ENCODE measurements at regions not wholly inside any gene's neighbourhood (a gene's known extent, or its start where the extent isn't known, plus 50 kb on each side); places are given as distances from the start of the nearest gene placed in this dataset.

DNA sequence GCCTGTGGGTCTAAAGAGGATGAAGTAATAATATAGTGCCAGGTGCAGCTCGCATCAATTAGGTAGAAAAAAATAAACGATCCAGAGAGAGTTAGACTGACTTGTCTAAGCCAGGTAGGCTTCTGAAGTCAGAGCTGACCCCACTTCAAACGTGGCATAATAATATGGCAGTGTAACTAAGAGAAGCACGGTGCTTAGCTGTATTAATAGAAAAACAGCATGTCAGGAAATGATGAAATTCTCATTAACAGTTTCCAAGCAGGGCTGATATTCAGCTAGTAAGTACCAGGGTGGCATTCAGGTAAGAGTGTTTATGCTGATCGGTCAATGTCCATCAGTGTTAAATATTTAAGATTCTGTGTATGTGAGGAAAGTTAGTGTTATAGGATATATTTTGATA is 145.8 kb upstream of the SAMSN1 start:
- H3K4me3 ChIP-seq (ENCODE audit: low read length) = no peak overlapping the region
- TF ChIP-seq ZNF274 (IDR thresholded peaks at IDR 0.05; ENCODE audit: low read depth, low read length) = no peak

DNA sequence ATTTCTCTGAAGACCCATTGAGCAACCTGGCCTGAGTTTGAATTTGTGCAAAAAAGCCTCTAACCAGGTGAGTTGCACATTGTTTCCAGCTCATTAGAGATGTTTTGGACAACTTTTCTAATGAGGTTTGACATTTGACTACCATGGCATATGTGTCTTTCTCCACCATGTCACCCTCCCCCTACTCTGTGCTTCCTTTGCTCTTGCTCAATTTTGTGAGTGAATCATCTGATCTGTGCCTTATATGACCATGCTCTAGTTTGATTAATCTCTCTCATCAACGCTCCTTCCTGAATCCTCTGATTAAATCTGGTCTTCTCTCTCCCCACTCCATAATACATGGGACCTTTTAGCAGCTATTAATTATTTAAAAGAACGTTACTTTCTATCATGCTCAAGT is 144.8 kb upstream of the SAMSN1 start:
- no peak overlapping the region for H3K4me3 ChIP-seq (ENCODE audit: low read length)
- no peak for TF ChIP-seq ZNF274 (IDR thresholded peaks at IDR 0.05; ENCODE audit: low read depth, low read length)

DNA sequence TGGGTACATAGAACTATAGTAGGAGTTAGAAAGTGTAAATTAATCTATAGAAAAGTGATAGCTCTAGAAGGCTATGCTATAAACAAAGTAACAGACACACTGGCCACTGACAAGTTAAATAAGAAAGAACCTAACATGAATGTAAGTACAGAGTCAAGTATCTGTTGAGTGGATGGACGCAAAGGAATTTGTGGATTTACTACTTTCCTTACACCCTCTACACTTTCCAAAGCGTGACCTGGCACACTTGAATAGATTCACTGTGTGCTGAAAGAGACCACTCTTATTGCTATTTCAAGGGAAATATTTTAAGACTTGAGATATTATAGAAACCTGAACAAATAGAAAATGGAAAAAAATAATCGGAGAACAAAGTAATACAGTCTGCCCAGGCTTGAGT is 142.8 kb upstream of the SAMSN1 start:
- no peak overlapping the region for H3K4me3 ChIP-seq (ENCODE audit: low read length)
- no peak for TF ChIP-seq ZNF274 (IDR thresholded peaks at IDR 0.05; ENCODE audit: low read depth, low read length)

DNA sequence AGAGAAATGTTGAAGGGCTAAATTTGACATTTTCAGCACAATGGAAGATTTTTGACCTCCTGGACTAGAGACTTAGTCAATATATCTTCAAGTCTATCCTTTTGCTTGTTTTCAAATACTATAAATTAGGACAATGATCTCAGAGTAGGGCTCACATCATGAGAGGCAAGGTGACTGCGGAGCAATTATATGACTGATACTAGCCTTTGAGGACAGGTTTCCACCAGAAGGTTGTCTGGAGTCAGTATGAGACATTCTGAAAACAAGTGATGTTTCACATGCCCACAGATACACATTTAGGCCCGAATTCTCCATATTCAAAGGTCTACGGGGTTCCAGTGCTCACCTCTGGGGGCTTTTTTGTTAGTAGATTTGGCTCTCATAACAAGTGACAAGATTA is 142.3 kb upstream of the SAMSN1 start:
- no peak for TF ChIP-seq ZNF274 (IDR thresholded peaks at IDR 0.05; ENCODE audit: low read depth, low read length)
- no peak overlapping the region for H3K4me3 ChIP-seq (ENCODE audit: low read length)

DNA sequence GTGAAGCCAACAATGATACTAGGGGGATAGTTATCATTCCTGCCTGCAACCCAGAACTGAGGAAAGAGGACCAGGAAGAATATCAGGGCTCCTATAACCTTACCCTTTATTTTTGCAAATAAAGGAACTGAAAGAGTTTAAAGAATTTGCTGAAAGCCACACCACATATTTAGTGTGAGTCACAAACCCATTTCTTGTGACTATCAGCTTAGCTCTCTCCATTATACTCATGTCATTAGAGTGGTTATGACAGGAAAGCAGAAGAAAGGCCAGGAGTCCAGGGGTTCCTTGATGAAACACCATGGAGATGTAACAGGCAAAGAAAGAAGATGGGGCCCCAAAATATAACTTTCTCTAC is 141.1 kb upstream of the SAMSN1 start:
- no peak overlapping the region; the same call in 1 of the 2 replicates for H3K4me3 ChIP-seq (ENCODE audit: low read length)
- no peak for TF ChIP-seq ZNF274 (IDR thresholded peaks at IDR 0.05; ENCODE audit: low read depth, low read length)

DNA sequence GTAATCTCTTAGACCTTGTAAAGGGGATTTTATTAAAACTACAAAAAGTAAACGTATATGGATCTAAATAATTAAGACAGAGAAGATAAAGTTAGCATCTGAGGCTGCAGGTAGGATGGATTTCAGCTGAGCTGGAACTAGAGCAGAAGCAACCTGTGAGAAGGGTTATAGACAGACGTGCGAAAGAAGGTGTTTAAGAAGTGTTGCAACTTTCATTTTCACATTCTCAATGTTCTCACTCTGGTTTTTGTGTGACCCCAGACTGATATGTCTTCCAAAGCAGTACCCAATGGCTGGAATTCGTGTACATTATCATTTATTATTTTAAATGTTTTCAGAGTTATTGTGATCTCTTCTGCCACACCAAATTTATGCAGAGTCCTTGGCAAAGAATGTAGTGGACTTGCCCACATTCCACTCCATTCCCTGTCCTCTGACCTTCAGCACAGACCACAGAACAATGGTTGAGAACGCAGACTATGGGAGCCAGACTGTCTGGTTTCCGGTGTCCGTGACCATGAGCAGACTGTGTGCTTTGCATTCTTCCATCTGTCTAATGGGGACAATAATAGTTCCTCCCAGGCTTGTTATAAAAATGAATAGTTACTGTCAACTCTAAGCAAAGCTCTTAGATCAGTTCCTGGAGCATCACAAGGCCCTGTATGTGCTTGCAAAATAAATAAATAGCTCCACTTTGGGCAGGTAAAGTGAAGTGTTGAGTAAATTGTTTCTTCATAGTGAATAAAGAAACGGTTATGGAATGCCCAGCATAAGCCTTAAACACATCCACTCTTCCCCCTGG is 140.6 kb upstream of the SAMSN1 start:
- TF ChIP-seq ZNF274 (IDR thresholded peaks at IDR 0.05; ENCODE audit: low read depth, low read length) = no peak
- H3K4me3 ChIP-seq (ENCODE audit: low read length) = peak overlapping the region; percentile 34; the same call in 1 of the 2 replicates

DNA sequence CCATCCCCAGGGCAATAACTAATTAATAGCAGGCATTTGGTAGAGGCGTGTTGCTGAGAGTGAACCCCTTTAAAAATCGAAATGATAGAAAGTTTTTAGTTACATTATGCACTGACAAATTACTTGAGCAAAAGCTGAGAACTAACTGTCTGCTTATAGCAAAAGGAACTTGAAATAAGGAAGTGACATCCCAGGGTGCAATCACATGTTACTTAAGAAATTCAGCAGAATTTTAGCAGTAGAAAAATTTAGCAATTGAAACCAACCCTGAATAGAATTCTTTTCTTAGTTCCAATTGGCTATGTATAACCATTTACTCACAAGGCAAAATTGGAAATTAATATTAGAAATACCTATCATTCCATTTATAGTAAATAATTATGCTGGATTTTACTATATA is 139.5 kb upstream of the SAMSN1 start:
- TF ChIP-seq ZNF274 (IDR thresholded peaks at IDR 0.05; ENCODE audit: low read depth, low read length) = no peak
- no peak overlapping the region; the same call in 1 of the 2 replicates for H3K4me3 ChIP-seq (ENCODE audit: low read length)

DNA sequence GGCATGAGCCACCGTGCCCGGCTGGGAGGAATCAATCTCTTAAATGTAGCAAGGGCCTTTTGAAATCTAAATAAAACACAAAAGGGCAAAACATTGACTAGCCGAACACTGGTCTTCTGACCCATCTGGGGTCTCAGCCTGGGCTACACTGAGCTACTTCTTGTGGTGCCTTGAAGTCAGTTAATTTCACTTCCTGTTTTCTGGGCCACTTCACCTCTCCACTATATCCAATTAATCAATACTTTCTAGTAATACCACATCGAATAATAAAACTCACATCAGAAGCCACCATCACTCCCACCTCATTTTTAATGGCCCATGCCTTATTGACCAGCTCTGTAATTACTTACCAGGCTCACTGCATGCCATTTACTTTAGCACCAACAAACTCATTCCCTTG is 138.0 kb upstream of the SAMSN1 start:
- no peak overlapping the region; the same call in 1 of the 2 replicates for H3K4me3 ChIP-seq (ENCODE audit: low read length)
- no peak for TF ChIP-seq ZNF274 (IDR thresholded peaks at IDR 0.05; ENCODE audit: low read depth, low read length)

DNA sequence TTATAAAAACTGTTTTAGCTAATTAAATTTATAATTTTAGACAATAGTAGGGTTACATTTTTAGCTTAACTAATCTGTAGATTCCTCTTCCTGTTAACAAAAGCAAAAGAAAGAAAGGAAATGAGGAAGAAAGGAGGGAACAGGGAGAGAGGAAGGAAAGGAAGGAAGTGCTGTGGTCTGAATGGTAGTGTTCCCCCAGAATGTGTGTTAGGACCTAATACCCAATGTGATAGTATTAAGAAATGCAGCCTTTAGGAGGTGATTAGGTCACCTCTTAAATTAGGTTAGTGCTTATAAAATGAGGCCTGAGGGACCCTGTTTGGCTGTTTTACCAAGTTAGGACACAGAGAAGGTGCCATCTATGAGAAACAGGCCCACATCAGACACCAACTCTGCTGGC is 136.9 kb upstream of the SAMSN1 start:
- H3K4me3 ChIP-seq (ENCODE audit: low read length) = no peak overlapping the region; the same call in 1 of the 2 replicates
- TF ChIP-seq ZNF274 (IDR thresholded peaks at IDR 0.05; ENCODE audit: low read depth, low read length) = no peak

DNA sequence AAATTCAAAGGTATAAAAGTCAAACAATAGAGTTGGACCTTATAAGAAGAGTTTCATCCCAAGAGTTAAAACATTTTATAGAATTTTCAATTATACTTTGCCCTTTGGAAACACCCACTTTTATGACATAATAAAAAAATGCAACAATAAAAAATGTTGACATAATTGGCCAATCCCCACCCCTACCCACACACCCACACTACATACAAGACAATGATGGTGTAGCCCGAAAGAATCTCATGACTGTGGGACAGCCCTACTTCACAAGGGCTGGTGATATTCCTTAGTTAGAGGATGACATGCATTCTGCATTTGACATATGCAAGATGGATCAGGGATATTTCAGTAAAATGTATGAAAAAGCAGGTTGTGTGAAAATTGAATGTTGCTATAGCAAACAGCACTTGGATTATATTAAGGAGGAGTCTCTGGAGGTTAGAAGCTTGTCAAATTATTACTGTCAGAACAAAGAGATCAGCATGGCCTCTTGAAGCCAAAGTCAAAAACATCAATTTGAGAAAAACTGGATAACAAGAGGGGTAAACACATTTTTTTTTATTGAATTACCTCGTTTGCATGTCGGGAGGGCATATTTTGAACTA is 133.0 kb upstream of the SAMSN1 start:
- no peak overlapping the region for H3K4me3 ChIP-seq (ENCODE audit: low read length)

DNA sequence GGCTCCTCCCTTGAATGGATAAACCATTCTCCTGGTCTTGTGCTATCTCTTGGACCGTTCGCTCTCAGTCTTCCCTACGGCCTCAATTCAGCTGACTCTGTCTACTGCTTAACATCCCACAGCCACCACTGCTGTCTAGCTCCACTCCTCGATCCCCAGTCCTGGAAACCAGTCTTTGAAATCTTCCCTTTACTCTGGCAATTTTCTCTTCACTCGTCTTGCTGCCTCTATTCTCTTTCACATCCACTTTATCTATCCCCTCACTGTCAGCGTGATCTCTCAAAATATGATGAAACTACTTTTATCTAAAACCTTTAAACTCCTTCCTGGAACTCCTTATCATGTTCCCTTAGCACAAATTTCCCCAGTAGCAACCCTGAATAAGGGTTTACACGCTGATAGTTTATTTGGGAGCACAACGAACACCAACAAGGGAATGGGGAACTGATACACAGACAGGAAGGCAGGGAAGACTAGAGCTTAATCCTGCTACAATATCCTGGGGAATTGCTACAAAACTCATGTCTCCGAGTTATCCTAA is 131.6 kb upstream of the SAMSN1 start:
- no peak for TF ChIP-seq ZNF274 (IDR thresholded peaks at IDR 0.05; ENCODE audit: low read depth, low read length)
- no peak overlapping the region for H3K4me3 ChIP-seq (ENCODE audit: low read length)

More for the DNA sequence above, 133.0 kb upstream of the SAMSN1 start:
- TF ChIP-seq ZNF274 (IDR thresholded peaks at IDR 0.05; ENCODE audit: low read depth, low read length) = no peak

DNA sequence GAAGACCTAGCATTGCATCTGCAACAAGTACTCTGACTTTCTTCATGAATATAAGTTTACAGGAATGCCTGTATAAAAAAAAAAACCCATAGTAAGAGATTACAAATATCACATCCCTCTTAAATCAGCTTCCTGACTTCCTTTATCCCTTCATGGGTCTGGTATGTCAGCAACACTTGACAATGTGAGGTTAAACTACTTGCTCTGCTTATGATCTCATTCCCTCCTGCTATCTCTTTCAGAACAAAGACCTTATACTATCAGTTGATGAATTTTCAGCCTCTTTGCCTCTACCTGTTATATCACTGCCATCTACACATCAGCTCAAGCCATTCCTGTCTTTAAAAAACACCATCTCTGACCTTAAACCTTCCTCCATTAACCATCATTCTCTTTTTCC is 130.9 kb upstream of the SAMSN1 start:
- H3K4me3 ChIP-seq (ENCODE audit: low read length) = no peak overlapping the region
- no peak for TF ChIP-seq ZNF274 (IDR thresholded peaks at IDR 0.05; ENCODE audit: low read depth, low read length)

DNA sequence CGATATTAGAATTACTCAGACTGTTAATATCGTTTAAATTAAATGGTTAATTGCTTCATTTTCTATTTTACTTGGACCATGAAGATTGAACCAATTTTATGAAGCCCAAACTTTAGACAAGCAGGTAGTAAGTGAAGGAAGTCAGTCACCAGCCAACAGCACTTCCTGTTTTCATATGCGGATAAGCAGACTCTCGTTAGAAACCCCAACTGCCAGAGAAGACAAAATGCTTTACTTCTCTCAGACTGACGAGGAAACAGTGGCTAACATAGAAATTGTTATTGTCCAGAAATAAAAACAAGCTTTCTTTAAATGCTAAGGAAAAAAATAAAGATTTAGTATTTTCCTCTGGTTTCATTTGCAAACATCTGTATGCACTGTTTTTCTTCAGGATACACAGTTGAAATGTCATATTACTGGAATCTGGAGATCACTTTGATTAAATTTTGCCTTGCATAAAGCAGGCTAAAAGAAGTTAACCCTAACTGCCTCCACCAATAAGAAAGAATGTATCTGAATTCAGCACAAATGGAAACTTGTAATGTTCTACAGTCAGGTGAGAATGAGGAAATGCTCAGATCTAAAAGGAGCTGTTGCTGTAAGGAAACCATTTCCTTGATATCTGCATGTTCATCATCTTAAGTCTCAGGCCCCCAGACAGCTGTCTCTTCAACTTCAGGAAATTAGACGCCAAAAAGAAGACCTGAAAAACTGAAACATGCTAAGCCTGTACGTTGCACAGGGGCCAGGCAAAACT is 129.8 kb upstream of the SAMSN1 start:
- no peak for TF ChIP-seq ZNF274 (IDR thresholded peaks at IDR 0.05; ENCODE audit: low read depth, low read length)
- no peak overlapping the region for H3K4me3 ChIP-seq (ENCODE audit: low read length)

DNA sequence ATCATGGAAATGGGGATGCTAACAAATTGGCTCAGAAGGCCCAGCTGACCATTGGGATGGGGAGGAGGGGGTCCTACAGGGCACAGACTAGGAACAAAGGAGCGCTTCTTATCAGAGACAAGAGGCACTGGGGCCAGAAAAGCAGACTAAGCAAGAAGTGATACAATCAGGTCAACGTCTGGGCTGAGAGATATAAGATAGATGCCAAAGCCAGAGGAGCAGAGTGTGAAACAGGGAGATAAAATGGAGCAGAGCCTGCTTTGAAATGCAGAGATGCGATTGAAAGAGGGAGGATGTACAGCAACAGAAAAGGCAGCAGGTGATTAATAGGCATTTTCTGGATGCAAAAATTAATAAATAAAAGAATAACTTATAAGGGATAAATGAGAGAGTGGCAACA is 127.5 kb upstream of the SAMSN1 start:
- no peak overlapping the region for H3K4me3 ChIP-seq (ENCODE audit: low read length)
- TF ChIP-seq ZNF274 (IDR thresholded peaks at IDR 0.05; ENCODE audit: low read depth, low read length) = no peak

Measured in GM08714 (cell line).